ENCODE measurements at regions not wholly inside any gene's neighbourhood (a gene's known extent, or its start where the extent isn't known, plus 50 kb on each side); places are given as distances from the start of the nearest gene placed in this dataset.
"Not testable (repeated sequence)": the region's sequence is repeated elsewhere in the genome, so short reads cannot be mapped to it uniquely, and the experiment has no call there.

DNA sequence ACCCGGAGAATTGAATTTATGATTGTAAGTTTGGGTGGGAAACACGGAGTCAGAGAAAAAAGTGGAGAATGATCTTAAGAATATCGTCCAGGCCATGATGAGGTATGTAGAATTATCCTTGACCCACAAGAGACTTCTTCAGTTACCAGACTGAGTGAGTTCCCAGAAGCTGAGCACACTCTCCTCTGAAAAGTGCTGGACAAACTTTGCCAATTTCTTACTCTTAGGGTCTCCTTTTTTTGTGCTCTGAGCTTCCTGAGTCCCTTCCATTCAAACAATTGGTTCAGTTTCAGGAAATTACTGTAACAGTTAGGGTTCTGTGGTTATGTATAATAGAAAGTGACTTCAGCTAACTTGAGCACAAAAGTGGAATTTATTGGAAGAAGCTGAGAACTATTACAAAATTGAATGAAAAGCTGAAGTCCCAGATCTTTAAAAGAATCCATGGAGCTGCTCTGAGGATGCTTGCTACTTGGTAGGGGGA lies 50.6 kb upstream of the EHBP1 start:
- DNase-seq = no peak

DNA sequence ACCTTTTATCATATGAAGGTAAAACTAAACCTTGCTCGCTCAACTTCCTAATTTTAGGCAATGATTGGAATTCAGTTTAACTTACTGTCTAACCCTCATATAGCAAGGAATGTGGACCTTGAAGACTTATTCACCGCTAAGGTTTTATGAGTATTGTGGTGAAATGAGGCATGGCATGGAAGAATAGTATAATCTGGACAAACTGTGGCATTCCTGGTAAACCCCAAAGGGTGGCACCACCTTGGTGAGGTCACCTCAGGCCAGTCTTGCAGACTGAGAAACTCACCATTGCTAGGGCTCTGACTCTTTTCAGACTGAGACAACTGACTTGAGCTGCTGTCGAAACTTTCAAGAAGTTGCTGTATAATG lies 51.1 kb upstream of the EHBP1 start:
- no peak for DNase-seq

- no peak for DNase-seq
These were observed 51.7 kb upstream of the EHBP1 start for GRCh38 chr2:62653582-62654422.

DNA sequence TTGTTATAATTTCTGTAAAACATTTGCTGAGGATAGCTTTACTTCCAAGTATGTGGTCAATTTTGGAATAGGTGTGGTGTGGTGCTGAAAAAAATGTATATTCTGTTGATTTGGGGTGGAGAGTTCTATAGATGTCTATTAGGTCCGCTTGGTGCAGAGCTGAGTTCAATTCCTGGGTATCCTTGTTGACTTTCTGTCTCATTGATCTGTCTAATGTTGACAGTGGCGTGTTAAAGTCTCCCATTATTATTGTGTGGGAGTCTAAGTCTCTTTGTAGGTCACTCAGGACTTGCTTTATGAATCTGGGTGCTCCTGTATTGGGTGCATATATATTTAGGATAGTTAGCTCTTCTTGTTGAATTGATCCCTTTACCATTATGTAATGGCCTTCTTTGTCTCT lies 56.4 kb upstream of the EHBP1 start:
- DNase-seq = not testable (repeated sequence)

DNA sequence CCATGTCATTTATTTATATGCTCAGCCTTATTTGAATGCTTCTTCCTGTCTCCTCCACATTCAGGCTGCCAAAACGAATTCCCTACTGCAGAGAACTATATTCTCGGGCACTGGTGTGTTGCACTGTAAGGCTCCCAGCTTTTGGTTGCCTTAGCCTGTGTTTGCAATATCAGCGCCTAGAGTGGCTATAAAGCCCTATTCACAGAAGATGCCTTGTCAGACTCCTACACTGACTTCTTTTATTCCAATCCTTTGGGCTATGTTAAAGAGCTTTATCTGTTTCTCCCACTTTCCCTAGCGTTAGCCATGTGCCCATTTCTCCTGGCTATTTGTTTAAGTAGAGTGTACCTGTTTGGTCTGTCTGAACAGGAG lies 62.4 kb upstream of the EHBP1 start:
- DNase-seq = no peak

GRCh38 chr2:62642429-62643099 lies 62.9 kb upstream of the EHBP1 start:
- DNase-seq = no peak

- no peak for DNase-seq
These were observed 63.6 kb upstream of the EHBP1 start for GRCh38 chr2:62641936-62642335.

- DNase-seq = no peak
These were observed 64.1 kb upstream of the EHBP1 start for GRCh38 chr2:62641410-62641843.

GRCh38 chr2:62631160-62632085 lies 74.1 kb upstream of the EHBP1 start:
- DNase-seq = no peak

GRCh38 chr2:62630206-62630605 lies 75.3 kb upstream of the EHBP1 start:
- not testable (repeated sequence) for DNase-seq

- DNase-seq = not testable (repeated sequence)
These were observed 76.2 kb upstream of the EHBP1 start for GRCh38 chr2:62629310-62629709.

DNA sequence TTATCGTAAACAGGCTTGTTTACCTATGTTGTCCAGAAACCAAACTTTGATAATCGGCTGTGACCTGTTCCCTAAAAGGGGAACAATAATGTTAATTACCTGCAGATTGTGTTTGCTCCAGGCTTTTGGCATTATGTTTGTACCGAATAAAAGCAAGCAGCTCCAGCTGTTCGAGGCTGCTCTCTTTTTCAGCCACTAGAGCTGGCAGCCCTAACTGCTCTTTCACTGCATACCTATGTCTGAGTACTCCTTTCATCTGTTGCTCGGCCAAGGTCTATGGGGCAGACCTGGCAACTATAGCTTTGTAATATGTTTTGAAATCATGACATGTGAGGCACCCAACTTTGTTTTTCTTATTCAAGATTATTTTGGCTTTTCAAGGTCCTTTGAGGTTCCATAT lies 77.8 kb upstream of the EHBP1 start:
- DNase-seq = no peak

- DNase-seq = no peak
These were observed 80.7 kb upstream of the EHBP1 start for GRCh38 chr2:62624855-62625254.

DNA sequence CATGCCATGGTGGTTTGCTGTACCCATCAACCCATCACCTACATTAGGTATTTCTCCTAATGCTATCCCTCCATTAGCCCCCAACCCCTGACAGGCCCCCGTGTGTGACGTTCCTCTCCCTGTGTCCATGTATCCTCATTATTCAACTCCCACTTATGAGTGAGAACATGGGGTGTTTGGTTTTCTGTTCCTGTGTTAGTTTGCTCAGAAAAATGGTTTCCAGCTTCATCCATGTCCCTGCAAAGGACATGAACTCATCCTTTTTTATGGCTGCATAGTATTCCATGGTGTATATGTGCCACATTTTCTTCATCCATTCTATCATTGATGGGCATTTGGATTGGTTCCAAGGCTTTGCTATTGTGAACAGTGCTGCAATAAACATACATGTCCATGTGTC lies 89.0 kb upstream of the EHBP1 start:
- DNase-seq = not testable (repeated sequence)

DNA sequence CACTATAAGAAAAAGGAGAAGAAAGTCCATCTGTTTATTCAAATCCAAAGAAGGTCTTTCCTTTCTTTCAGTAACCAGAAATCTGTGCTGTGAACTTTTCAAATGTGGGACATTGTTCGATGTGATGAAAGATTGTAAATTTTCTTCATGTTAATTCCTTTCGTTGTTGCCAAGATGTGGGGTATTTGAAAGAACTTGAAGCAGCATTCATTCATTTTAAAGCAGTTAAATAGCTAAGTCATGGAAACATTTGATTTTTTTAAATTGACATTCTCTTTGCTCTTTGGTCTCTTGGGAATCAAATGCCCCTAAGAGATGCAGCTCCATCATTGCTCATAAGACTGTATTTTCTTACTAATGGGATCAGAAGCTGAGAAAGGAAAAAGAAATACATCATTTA lies 93.7 kb upstream of the EHBP1 start:
- DNase-seq = no peak

- not testable (repeated sequence) for DNase-seq
These were observed 99.5 kb upstream of the TMEM17 start for GRCh38 chr2:62605471-62605870.

DNA sequence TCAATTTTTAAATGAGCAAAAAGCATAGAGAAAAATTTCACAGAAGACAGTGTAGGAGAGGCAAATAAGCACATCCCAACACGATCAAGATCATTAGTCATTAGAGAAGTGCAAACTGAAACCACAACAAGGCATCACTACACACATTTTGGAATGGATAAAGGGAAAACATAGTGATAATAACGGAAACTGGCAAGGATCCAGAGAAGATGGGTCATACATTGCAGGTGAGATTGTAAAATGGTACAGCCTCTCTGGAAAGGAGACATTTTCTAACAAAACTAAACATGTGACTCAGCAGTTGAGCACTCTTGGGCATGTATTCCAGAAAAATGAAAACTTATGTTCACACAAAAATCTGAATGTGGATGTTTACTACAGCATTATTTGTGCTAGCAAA lies 98.3 kb upstream of the TMEM17 start:
- DNase-seq = no peak

DNA sequence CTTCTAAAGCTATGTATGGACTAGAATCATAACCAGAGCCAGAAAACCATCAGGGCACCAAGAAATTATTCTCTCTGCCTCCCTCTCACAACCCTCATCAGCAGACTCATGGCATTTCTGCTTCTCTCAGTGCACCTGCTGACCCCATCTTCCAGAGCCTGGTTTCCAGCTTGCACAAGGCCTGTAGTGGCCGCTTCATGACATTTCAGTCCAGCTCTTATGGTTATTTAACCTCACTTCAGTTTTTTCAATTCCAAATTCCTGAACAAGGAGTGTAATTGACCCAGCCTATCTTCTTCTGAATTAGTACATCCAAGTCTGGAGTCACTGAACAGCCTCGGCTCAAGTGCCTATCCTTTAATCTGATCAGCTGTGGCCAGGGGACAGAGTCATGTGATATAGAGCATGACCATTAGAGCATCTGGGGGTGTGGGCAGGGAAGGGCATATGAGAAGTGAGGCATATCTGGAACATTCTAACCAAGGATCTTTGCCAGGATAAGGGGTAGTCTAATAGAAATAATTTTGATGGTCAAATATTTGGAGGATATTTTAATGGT lies 97.2 kb upstream of the TMEM17 start:
- no peak for DNase-seq

- not testable (repeated sequence) for DNase-seq
These were observed 93.8 kb upstream of the TMEM17 start for GRCh38 chr2:62599674-62600410.

DNA sequence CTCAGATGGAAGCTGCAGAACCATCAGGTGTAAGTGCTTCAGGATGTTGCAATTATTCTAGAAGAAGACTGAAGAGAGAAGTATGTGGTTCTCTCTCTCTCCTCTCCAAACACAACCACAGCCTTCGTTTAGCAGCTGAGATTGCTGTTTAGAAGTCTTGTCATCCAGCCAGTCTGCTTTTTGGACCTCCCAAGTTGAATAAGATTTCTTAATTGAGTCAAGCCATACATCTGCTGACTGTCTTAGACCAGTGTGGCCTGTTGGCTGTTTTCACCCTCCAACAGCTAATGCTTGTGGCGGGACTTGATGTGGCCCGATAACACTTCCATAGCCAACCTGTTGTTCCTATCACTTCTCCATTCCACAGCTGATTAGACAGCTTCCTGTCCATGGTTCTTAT lies 91.3 kb upstream of the TMEM17 start:
- DNase-seq = no peak

- no peak for DNase-seq
These were observed 90.3 kb upstream of the TMEM17 start for GRCh38 chr2:62596061-62596921.
